ENCODE measurements at regions not wholly inside any gene's neighbourhood (a gene's known extent, or its start where the extent isn't known, plus 50 kb on each side); places are given as distances from the start of the nearest gene placed in this dataset.

GRCh38 chr9:14401911-14402310, 88.0 kb upstream of the NFIB start:
- Histone ChIP-seq H2BK15ac (ENCODE audit: low read length) (no peak overlapping the region), H3K27me3 (replicated peaks in 1 of 4; ENCODE audit: control insufficient read depth in 3 of 4, extremely low read depth in 1 of 4, insufficient read depth in 3 of 4, low read length in 3 of 4) (no peaks in the 10 kb centered on the region), H4K91ac (replicated peaks; ENCODE audit: insufficient read length, low read length) (no peak overlapping the region), H3K79me2 (ENCODE audit: control insufficient read depth in 1 of 2, insufficient read depth in 2 of 2, low read length in 2 of 2) (no peaks in the 10 kb centered on the region), H3K23me2 (ENCODE audit: low read depth, low read length) (no peaks in the 10 kb centered on the region), H2BK20ac (ENCODE audit: low read length) (no peak overlapping the region), H2AFZ (ENCODE audit: low read length) (no peak overlapping the region), H3K4ac (replicated peaks; ENCODE audit: insufficient read length, low read depth, low read length) (no peak overlapping the region), H3K79me1 (ENCODE audit: low read depth, low read length) (no peaks in the 10 kb centered on the region), H3K4me1 (replicated peaks in 1 of 4; ENCODE audit: control insufficient read depth in 3 of 4, insufficient read depth in 4 of 4, low read length in 3 of 4) (peaks cover 0 to 7% (median 2%) of the 10 kb centered on the region in 4 experiments; a peak in 2 of 7 replicates), H2BK120ac (replicated peaks; ENCODE audit: low read depth, low read length) (no peak overlapping the region), H3K4me2 (ENCODE audit: insufficient read depth in 1 of 2, low read depth in 2 of 2, low read length in 2 of 2) (no peak overlapping the region), H3K14ac (ENCODE audit: insufficient read length) (no peak overlapping the region), H3K36me3 (ENCODE audit: control insufficient read depth in 2 of 4, insufficient read depth in 4 of 4, low read length in 3 of 4) (no peaks in the 10 kb centered on the region), H4K8ac (ENCODE audit: extremely low read depth, insufficient read depth, low read length) (no peak overlapping the region), H3K9me3 (ENCODE audit: insufficient read depth in 2 of 2, low read depth in 1 of 2, low read length in 1 of 2) (no peaks in the 10 kb centered on the region), H3K18ac (ENCODE audit: extremely low read depth, low read length) (no peak overlapping the region), H2BK5ac (ENCODE audit: low read depth, low read length) (no peak overlapping the region), H3K56ac (replicated peaks; ENCODE audit: insufficient read length, low read depth, low read length) (no peak overlapping the region), H3K27ac (ENCODE audit: low read depth, low read length) (no peak overlapping the region), H3K4me3 (ENCODE audit: extremely low read depth in 1 of 4, insufficient read depth in 2 of 4, low read depth in 3 of 4, low read length in 4 of 4) (no peak overlapping the region), H2BK12ac (ENCODE audit: low read depth, low read length) (no peak overlapping the region), H3K23ac (ENCODE audit: insufficient read length) (no peak overlapping the region), H3K9ac (replicated peaks in 1 of 4; ENCODE audit: extremely low read depth in 1 of 4, low read depth in 3 of 4, low read length in 3 of 4) (no peak overlapping the region), H2AK5ac (ENCODE audit: low read depth, low read length) (no peak overlapping the region), H4K5ac (ENCODE audit: insufficient read length, low read depth, low read length) (no peak overlapping the region), H4K20me1 (replicated peaks in 1 of 2; ENCODE audit: control insufficient read depth in 1 of 2, insufficient read depth in 2 of 2, low read length in 2 of 2) (no peaks in the 10 kb centered on the region)
- POLR2A ChIA-PET (ENCODE audit: partially characterized antibody), result no interaction called here
- no peak for FAIRE-seq
- TF ChIP-seq BRCA1 (IDR thresholded peaks at IDR 0.05; ENCODE audit: low read depth, low read length) (no peak), RNF2 (IDR thresholded peaks at IDR 0.05; ENCODE audit: borderline replicate concordance, low read depth, low read length, missing control alignments, poor library complexity, severe bottlenecking) (no peak), SRF (IDR thresholded peaks at IDR 0.05; ENCODE audit: low read depth, low read length) (no peak), MAFK (IDR thresholded peaks at IDR 0.05; ENCODE audit: low read depth, low read length) (no peak), CHD1 (IDR thresholded peaks at IDR 0.05; ENCODE audit: low read depth, low read length) (no peak), SUZ12 (IDR thresholded peaks at IDR 0.05; ENCODE audit: low read length) (no peak), EGR1 (IDR thresholded peaks at IDR 0.05; ENCODE audit: borderline replicate concordance, low read depth, low read length) (no peak), TBP (IDR thresholded peaks at IDR 0.05; ENCODE audit: low read depth, low read length) (no peak), RAD21 (IDR thresholded peaks at IDR 0.05 in 1 of 2, conservative IDR thresholded peaks at IDR 0.05 in 1 of 2; ENCODE audit: low read depth in 2 of 2, low read length in 2 of 2) (no peak), POLR2AphosphoS5 (IDR thresholded peaks at IDR 0.05; ENCODE audit: low read depth, low read length) (no peak)
- CTCF ChIA-PET (ENCODE audit: partially characterized antibody), result interaction anchor here (0.6 to 3.0 kb wide), 6 partner anchors 13 to 394 kb away, joined by 3 to 23 read pairs (median 3); no protein-coding TSS in a partner anchor
- WGBS, 2 experiments (ENCODE audit: extremely low coverage in 1 of 2, insufficient coverage in 1 of 2, insufficient read length in 1 of 2, insufficient replicate concordance in 2 of 2, low coverage in 1 of 2, low lambda C conversion rate in 2 of 2, missing lambda C conversion rate in 1 of 2), result 94% methylated on average over 2 of the region's 2 CpGs; no CpG with 5 or more reads in 1 of the 2 experiments
- no peak for DNase-seq (ENCODE audit: low read depth in 1 of 2, low spot score in 2 of 2)
